Hematopoietic multipotent progenitor cell treated with erythropoietin and hydrocortisone succinate and interleukin-3 and kit ligand, for 4 days (in vitro differentiated cells): ENCODE measurements at regions not wholly inside any gene's neighbourhood (a gene's known extent, or its start where the extent isn't known, plus 50 kb on each side); places are given as distances from the start of the nearest gene placed in this dataset.
"Not testable (repeated sequence)": the region's sequence is repeated elsewhere in the genome, so short reads cannot be mapped to it uniquely, and the experiment has no call there.

Experiments
- DNase-seq: peaks from one replicate; pipeline ENCODE4 v3.0.0-alpha.2; 2015

DNA sequence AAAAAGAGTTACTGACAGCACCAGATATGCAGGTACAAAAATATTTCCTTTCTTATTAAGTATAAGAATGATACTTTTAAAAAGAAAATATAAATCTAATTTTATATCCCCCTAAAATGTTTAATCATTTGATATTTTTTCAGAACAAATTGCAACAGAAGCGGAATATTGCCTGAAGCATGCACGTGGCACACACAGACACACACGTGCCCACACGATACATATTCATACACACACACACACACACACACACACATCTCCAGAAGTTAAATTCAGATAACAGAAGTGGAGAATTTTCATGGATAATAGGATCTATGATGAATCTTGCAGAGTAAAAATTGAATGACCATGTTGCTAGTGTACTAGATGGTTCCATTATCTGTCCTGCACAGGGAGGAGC, 445.2 kb downstream of the GPAT3 start:
- DNase-seq = no peak

DNA sequence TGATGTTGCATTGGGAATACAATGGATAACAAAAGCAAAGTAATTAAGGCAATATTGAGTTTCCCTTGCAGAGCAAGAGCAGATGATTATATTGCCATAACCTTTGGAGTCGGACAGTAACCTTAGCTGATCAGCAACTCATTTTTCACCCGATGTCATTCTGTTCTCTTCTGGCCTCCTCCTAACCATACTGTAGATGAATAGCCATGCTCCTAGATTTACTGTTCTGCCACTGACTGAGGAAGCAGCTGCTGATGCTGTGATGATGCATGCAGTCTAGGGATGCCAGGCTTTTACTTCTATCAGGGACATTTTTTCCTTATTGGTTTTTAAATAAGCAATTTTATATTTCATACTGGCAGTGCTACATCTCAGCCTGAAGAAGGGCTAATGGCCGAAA, 443.9 kb downstream of the GPAT3 start:
- no peak for DNase-seq

- DNase-seq = no peak
These were observed 438.3 kb downstream of the GPAT3 start for GRCh38 chr4:83974111-83974780.

- DNase-seq = peak; percentile 4
These were observed 429.2 kb downstream of the GPAT3 start for GRCh38 chr4:83964996-83965541.

- DNase-seq = no peak
These were observed 426.6 kb downstream of the GPAT3 start for GRCh38 chr4:83962492-83962891.

- peak; percentile 30 for DNase-seq
These were observed 425.7 kb downstream of the GPAT3 start for GRCh38 chr4:83961575-83961974.

GRCh38 chr4:83959160-83959559, 423.3 kb downstream of the GPAT3 start:
- DNase-seq = no peak

DNA sequence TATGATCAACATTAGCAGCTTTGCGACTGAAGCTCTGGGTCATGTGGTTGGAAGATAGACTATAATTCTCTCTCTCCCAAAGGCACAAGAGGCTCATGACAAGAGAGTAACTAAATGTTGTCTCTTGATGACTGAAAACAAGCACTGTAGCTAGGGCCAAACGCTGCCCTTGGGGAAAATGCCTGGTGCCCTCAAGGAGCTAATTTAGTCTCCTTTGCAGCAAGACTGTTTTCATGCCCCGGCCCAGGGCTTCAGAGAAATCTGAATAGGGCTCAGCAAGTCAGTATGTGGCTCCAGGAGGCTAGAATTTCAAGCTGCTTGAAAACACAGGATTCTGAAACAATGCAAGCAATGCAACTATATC, 411.9 kb downstream of the GPAT3 start:
- DNase-seq = no peak

GRCh38 chr4:83947125-83947829, 411.4 kb downstream of the GPAT3 start:
- DNase-seq = no peak

DNA sequence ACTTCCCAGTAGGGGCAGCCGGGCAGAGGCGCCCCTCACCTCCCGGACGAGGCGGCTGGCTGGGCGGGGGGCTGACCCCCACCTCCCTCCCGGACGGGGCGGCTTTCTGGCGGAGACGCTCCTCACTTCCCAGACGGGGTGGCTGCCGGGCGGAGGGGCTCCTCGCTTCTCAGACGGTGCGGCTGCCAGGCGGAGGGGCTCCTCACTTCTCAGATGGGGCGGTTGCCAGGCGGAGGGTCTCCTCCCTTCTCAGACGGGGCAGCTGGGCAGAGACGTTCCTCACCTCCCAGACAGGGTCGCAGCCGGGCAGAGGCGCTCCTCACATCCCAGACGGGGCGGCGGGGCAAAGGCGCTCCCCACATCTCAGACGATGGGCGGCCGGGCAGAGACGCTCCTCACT, 407.8 kb downstream of the GPAT3 start:
- not testable (repeated sequence) for DNase-seq

DNA sequence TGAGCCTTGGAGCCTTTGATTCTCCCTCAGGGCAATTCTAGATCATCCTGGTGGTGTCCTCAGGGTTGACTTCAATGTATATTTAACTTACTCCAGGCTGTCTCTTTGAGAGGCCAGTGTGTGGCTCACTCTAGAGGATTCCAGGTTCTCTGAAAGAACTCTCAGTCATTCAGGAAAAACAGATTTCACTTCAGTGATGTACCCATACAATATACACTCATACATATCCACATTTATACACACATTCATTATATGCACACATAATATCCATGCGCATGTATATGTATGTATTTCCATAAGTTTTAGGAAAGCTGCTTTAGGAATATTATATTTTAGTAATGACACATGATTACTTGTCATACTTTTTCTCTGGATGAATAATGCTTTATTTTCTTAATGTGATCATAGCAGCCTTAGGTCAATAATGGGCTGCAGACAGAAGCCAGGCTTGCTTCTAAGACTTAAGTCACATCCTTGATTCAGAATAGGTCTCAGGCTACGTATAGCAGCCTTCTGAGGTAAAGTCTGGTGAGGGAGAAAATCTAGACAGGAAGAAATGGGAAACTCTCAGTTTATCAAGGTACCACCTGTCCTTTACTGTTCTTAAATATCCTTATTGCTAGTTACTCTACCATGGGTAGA, 397.0 kb downstream of the GPAT3 start:
- DNase-seq = no peak

GRCh38 chr4:83931659-83932438, 395.9 kb downstream of the GPAT3 start:
- no peak for DNase-seq

GRCh38 chr4:83929550-83929949, 393.6 kb downstream of the GPAT3 start:
- no peak for DNase-seq

- DNase-seq = no peak
These were observed 391.0 kb downstream of the GPAT3 start for GRCh38 chr4:83926950-83927349.

- DNase-seq = no peak
These were observed 387.4 kb downstream of the GPAT3 start for GRCh38 chr4:83923341-83923740.

GRCh38 chr4:83922402-83922801, 386.5 kb downstream of the GPAT3 start:
- no peak for DNase-seq

DNA sequence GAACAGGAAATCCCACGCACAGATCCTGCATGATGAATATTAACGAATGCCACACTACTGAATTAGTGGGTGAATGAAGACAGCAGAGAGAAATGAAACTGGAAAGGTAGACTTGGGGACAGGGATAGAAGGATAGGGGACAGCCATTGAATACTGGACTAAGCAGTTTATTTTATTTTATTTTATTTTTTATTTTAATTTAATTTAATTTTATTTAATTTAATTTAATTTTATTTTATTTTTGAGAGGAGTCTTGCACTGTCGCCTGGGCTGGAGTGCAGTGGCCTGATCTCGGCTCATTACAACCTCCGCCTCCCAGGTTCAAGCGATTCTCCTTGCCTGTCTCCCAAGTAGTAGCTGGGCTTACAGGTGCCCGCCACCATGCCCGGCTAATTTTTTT, 385.2 kb downstream of the GPAT3 start:
- no peak for DNase-seq

DNA sequence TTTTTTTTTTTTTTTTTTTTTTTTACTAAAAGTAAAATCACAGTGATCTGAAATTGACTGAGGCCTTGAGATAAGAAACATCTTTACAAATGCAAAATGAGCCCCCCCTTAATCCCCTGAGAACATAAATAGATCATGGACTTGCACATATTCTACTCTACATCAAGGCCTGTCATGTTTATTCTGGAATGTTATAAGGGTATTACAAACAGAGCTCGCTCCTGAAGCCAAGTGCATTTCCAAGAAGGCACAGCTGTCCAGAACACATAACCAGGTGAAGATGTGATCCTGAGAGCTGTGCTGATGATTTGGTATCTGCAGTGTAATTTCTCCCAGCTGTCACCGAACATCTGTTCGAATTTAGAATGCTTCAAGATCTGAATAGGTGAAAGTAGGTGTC, 384.5 kb downstream of the GPAT3 start:
- no peak for DNase-seq

DNA sequence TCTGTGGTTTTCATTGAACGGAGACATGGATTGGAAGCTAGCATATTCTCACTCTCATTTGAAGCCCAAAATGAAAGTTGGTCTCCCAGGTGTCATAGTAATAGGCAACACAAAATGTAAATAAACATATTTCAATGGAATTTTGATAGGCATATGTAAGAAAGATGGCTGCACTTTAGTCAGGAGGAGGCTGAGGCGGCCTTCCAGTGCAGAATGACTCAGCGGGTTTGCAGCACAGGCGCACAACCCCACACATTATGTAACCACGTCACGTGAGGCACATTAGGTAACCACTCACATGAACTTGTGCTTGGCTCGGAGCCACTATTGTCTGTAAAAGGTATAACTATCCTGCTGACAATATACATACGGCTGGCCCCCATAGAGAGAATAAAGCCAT, 381.7 kb downstream of the GPAT3 start:
- DNase-seq = peak; percentile 38

DNA sequence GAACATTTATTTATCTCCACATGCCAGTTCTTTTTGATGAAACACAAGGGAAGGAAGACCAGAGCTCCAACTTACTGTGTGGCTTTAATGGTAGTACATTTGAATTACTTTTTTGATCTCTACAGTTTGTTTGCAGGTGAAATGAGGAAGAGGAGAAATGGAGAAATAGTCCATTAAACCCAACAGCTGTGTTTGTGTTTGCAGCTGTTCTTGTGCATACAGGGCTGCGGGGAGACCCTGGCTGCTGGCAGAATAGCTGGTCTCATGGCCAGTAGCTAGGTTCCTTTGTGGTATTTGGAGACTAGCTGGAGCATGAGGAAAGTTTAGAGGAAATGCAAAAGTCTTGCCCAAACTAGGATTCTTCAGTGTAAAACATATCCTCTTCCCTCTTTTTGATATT, 374.8 kb downstream of the GPAT3 start:
- DNase-seq = peak; percentile 13

DNA sequence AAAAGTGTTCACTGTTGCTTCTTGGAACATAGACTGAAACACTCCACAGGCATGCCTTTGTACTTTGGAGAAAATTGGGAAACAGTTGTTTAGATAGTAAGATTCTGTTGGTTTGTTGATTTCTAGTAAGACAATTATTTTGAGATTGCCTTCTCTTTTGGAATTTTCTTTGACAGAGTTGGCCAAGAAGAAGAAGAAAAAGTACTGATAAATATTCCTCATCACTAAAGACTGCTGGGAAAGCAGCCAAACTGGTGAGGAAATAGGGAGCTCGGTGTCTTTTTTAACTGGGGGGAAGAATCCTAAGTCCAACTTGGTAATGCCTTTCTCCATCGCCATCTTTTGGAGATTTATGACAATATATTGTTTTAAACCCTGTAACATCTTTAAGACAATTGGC, 370.7 kb downstream of the GPAT3 start:
- no peak for DNase-seq

DNA sequence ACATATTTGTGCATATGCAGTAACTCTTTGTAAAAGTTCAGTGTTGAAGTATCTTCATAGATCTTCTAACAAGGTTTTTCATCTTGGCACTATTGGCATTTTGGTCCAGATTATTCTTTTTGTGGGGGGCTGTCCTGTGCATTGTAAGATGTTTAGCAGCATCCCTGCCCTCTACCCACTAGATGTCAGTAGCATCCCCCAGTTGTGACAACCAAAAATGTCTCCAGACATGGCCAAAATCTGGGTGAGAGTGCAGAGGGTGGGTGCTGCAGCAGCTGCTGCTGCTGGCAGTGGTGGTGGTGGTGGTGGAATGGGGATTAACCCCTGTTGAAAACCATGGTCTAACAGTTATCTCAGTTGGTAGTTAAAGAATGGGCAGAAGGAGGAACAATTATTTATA, 370.0 kb downstream of the GPAT3 start:
- peak; percentile 32 for DNase-seq

- not testable (repeated sequence) for DNase-seq
These were observed 367.8 kb downstream of the GPAT3 start for GRCh38 chr4:83903740-83904139.
